Loucy (cell line): ENCODE measurements at regions not wholly inside any gene's neighbourhood (a gene's known extent, or its start where the extent isn't known, plus 50 kb on each side); places are given as distances from the start of the nearest gene placed in this dataset.

Experiments used
- CTCF ChIP-seq: fragments of 200-600 bp; sonication (generic); conservative IDR thresholded peaks from 2 replicates; pipeline ENCODE4 v1.5.1; 2014; ENCODE audit warnings: mild to moderate bottlenecking, antibody characterized with exemption, low read length
- EZH2phosphoT487 ChIP-seq: fragments of 200-600 bp; IDR thresholded peaks from 2 replicates; pipeline ENCODE4 v1.6.1; 2018; ENCODE audit warnings: antibody characterized with exemption, mild to moderate bottlenecking, moderate library complexity, borderline replicate concordance

- TF ChIP-seq CTCF (no peak), EZH2phosphoT487 (no peak)
These were observed 1480.2 kb upstream of the GOT2 start for GRCh38 chr16:60214311-60214710.
